NCI-H1694 treated with DMSO at 0.1 percent for 48 hours (cell line): ENCODE measurements at regions not wholly inside any gene's neighbourhood (a gene's known extent, or its start where the extent isn't known, plus 50 kb on each side); places are given as distances from the start of the nearest gene placed in this dataset.
"Not testable (repeated sequence)": the region's sequence is repeated elsewhere in the genome, so short reads cannot be mapped to it uniquely, and the experiment has no call there.

Experiments
- DNase-seq: peaks from one replicate; lab custom pipeline; 2025; lab: John Stamatoyannopoulos, UW

DNA sequence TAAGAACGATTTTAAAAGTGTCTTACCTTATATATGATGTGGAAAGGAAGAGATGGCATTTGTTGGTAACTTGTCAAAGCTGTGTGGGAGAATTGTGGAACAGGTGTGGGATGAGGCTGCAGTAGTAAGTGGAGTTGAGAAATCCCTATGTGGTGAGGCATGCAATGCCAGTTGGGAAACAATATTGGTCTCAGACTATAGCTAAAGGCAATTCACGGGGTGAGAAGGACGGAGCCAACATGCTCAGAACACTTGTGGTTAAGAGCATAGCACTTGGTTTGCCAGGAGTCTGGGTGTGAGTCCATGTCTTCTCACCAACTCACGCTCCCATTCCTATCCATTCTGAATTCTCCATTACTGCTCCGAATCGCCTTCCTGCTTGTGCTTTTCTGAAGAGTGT, 615.6 kb upstream of the ADAMTS9 start:
- no peak for DNase-seq

- DNase-seq, result no peak
These were observed 603.8 kb upstream of the ADAMTS9 start for GRCh38 chr3:65291448-65292125.

- no peak for DNase-seq
These were observed 601.0 kb upstream of the ADAMTS9 start for GRCh38 chr3:65288776-65289175.

DNA sequence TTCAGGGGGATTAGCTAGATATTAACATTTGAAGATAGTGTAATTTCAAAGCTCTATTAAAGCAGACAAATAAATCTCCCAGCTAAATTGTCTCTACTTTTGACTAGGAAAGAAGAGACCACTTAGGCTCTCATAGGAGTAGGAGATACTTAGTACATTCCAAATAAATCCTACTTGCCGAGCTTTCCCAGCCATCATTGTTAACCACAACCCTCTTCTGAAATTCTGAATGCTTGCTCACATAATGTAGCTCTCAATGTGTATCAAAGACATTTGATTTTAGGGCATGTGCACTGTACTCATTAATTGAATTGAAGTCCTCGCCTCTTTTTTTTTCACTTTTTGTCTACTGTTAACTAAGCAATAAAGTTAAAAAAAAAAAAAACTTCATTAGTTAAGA, 598.2 kb upstream of the ADAMTS9 start:
- DNase-seq, result no peak

- no peak for DNase-seq
These were observed 597.2 kb upstream of the ADAMTS9 start for GRCh38 chr3:65284961-65285360.

GRCh38 chr3:65284546-65284945, 596.7 kb upstream of the ADAMTS9 start:
- no peak for DNase-seq

DNA sequence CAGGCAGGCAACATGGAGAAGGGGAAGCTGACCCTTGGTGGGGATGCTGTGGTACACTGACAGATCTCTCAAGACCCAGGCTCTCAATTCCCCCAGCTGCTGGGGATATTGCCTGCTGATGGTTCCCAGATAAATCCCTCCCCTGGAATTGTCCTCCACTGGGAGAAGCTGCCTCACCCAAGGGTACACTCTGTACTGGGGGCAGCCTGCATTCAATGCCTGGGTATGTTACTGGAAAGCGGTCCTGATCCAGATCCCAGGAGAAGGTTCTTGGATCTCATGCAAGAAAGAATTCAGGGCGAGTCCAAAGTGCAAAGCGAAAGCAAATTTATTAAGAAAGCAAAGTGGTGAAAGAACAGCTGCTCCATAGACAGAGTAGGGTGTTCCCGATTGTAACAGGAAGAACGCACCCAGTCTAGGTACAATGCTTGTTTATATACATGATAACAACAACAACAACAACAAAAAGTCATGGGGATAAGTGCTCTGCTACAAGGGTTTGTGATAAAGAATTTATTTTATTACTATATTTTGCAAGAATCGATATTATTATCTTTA, 591.5 kb upstream of the ADAMTS9 start:
- no peak for DNase-seq

DNA sequence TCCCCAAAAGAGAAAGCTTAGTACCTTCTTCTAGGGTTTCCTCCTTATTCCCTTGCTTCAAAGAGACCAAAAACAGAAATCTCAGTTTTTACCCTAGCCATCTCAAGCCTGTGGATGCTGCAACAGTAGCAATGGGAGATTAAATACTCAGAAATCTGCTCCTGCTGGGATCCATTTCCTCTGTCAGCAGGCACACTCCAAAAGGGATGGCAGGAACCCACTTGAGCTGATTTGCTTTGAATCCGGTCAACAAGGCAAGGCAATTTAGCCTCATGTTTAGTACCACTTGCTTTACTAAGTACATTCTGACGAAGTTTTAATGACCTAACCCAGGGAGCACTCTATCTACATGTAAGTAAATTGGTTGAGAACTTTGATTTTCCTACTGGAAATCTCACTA, 590.0 kb upstream of the ADAMTS9 start:
- DNase-seq, result no peak

GRCh38 chr3:65276551-65276950, 588.8 kb upstream of the ADAMTS9 start:
- no peak for DNase-seq

GRCh38 chr3:65268426-65268825, 580.6 kb upstream of the ADAMTS9 start:
- peak; percentile 20 for DNase-seq

DNA sequence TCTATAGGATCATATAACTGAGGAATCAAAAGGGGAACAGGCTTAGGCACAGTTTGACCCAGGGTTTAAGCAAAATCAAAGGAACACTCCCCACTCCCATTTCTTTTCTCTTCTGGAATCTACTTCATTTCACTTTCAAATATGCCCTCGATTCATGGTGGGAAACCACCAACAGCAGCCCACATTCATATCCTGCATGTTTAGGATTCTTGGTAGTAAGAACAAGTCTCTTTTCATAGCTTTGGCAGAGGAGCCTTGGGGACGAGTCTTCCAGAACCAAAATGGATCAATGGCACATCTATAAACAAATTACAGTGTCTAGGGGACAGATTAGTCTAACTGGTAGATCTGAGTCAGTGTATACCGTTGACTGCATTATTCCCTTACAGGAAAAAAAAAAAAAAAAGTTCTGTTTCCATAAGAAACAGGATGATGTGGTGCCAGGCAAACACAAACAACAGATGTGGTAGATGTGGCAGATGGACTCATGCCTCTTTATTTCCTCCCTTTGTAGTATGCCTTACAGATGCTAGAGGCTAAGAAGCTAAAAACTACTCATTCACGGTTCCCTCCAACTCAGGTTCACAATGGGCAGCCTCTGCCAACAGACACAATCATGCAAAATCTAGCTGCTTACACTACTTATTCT, 578.3 kb upstream of the ADAMTS9 start:
- peak; percentile 58 for DNase-seq

GRCh38 chr3:65265511-65265910, 577.7 kb upstream of the ADAMTS9 start:
- no peak for DNase-seq

DNA sequence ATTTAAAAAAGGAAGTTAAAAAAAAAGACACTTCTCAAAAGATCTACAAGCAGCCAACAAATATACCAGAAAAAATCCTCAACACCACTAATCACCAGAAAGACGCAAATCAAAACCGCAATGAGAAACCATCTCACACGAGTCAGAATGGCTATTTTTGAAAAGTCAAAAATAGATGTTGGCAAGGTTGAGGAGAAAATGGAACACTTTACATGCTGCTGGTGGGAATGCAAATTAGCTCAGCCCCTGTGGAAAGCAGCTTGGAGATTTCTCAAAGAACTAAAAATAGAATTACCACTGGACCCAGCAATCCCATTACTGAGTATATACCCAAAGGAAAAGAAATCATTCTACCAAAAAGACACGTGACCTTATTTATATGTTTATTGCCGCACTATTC, 574.7 kb upstream of the ADAMTS9 start:
- no peak for DNase-seq

GRCh38 chr3:65259946-65260345, 572.1 kb upstream of the ADAMTS9 start:
- no peak for DNase-seq

GRCh38 chr3:65252914-65253313, 565.1 kb upstream of the ADAMTS9 start:
- not testable (repeated sequence) for DNase-seq

DNA sequence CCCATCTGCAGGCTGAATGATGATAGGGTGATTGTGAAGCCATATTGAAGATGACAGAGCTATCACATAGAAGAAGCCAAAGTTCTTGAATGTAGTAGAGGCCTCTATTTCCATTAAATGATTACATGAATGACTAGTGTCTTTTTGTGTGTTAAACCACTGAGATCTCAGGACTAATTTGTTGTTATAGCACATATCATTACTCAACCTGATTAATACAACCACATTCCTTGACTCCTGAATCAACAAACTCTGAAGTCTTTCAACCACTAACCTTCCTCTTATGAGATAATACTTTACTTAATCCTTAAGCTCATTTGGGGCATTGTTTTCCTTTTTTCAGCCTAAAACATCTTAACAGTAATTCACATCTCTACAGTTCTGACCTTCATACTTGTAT, 564.5 kb upstream of the ADAMTS9 start:
- no peak for DNase-seq

DNA sequence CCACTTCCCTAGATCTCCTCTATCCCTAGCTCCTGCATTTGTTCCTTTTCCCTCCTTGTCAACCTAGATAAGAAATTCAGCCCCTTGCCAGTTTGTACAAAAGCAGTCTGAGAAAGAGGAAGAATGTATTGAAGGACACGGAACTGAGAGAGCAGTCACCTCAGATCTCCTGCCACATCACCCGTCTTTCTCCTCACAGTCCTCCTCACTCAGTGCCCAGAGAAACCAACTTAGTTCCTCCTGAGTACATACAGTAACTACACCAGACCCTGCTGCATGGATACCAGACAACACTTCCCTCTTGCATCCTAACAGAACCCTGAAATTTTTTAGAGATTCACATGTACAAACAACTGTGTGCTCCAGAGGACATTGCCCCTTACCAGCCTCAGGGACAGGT, 563.6 kb upstream of the ADAMTS9 start:
- no peak for DNase-seq

DNA sequence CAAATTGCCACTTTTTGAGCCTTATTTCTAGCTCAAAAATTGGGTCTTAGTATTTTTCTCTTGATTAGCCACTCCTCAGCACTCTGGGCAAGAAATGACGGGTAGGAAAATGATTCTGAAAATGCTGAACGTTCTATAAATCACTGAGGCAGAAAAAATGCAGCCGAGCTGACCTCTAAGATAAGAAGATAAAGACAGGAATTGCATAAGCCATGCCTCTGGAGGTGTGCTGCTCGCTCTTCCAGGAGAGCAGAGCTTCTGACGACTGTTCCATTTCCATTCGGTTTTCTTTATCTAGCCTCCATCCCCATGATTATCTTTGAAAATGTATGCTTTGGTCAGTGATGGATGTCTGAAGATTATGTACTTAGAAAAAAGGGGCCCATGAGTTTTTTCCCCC, 558.8 kb upstream of the ADAMTS9 start:
- no peak for DNase-seq

- no peak for DNase-seq
These were observed 557.6 kb upstream of the ADAMTS9 start for GRCh38 chr3:65245133-65246063.

DNA sequence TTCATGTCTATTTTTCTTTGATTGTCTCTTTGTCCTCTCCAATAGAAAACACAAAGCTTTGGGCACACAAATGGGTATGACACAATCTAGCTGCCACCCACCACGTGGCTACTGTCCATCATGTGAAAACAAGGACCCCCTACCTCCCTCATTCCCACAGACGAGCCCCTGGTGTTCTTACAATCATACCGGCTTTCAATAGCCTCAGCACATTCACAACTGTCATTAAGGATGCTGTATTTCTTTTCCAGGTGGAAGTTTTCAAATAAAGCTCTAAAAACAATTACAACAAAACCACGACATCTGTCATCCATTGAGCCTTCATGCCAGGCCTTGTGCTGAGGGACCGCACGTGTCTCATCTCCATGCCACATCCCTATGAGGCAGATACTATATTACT, 552.6 kb upstream of the ADAMTS9 start:
- no peak for DNase-seq

GRCh38 chr3:65238652-65239051, 550.9 kb upstream of the ADAMTS9 start:
- no peak for DNase-seq

- DNase-seq, result no peak
These were observed 546.7 kb upstream of the ADAMTS9 start for GRCh38 chr3:65234499-65234898.

GRCh38 chr3:65233561-65233960, 545.8 kb upstream of the ADAMTS9 start:
- DNase-seq, result no peak
